Activated CD8-positive, alpha-beta T cell treated with anti-CD3 and anti-CD28 coated beads, Interleukin-2, amount 10 ng/mL, durations not matched to agents 7 days and 5 days (primary cell): ENCODE measurements at regions not wholly inside any gene's neighbourhood (a gene's known extent, or its start where the extent isn't known, plus 50 kb on each side); places are given as distances from the start of the nearest gene placed in this dataset.

Experiments used
- ATAC-seq: fragments of 150-1000 bp; cut with Tn5 transposase; one replicate; pipeline ENCODE4 v1.10.0; 2021; ENCODE audit warnings: moderate library complexity
- CTCF ChIA-PET: fragments of 350-600 bp; sonication (Branson Sonifier 250); formaldehyde crosslinking; loops from one replicate; lab custom pipeline; 2021; ENCODE audit warnings: antibody characterized with exemption; lab: Charles Lee
- POLR2A ChIA-PET: fragments of 350-600 bp; sonication (Branson Sonifier 250); formaldehyde crosslinking; loops from one replicate; lab custom pipeline; 2021; ENCODE audit warnings: antibody characterized with exemption; lab: Charles Lee
- DNase-seq: peaks from one replicate; pipeline ENCODE4 v3.0.0-alpha.2; 2020
- H3K27ac Mint-ChIP-seq: one replicate; pipeline ENCODE4 v1.8.0; 2021; ENCODE audit warnings: mild to moderate bottlenecking, mixed read lengths
- H3K27me3 Mint-ChIP-seq: one replicate; pipeline ENCODE4 v1.8.0; 2021; ENCODE audit warnings: low read depth, mixed read lengths
- H3K36me3 Mint-ChIP-seq: one replicate; pipeline ENCODE4 v1.8.0; 2021; ENCODE audit warnings: low read depth, mixed read lengths
- H3K4me1 Mint-ChIP-seq: one replicate; pipeline ENCODE4 v1.8.0; 2021; ENCODE audit warnings: low read depth, mixed read lengths
- H3K4me3 Mint-ChIP-seq: one replicate; pipeline ENCODE4 v1.8.0; 2021; ENCODE audit warnings: mild to moderate bottlenecking, mixed read lengths
- H3K9me3 Mint-ChIP-seq: one replicate; pipeline ENCODE4 v1.8.0; 2022; ENCODE audit warnings: mixed read lengths; ENCODE audit not compliant: insufficient read depth

DNA sequence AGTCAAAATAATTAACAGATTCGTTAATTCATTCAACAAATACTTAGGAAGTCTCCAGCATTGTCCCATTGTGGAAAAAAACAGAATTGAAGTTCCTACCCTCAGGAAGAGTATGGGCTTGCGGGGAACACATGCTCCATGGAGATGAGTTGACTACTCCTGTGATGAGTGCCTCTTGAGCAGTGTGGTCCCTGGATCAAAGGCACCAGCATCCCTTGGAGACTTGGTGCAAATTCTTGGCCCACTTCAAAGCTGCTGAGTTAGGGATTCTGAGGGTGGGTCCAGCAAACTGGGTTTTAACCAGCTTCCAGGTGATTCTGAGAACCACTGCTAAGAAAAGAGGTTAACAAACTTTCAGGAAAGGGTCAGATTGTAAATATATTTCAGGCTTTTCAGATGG is 361.6 kb downstream of the MYCN start:
- peaks cover 13% of the 10 kb centered on the region for H3K27me3 Mint-ChIP-seq
- no peaks in the 10 kb centered on the region for H3K36me3 Mint-ChIP-seq
- H3K4me1 Mint-ChIP-seq = peaks cover 6% of the 10 kb centered on the region

GRCh38 chr2:16298866-16299265 is 358.5 kb downstream of the MYCN start:
- H3K27ac Mint-ChIP-seq = no peak overlapping the region
- ChIA-PET POLR2A (no interaction called here), CTCF (no interaction called here)
- H3K36me3 Mint-ChIP-seq = no peaks in the 10 kb centered on the region
- H3K9me3 Mint-ChIP-seq = no peaks in the 10 kb centered on the region
- DNase-seq (no peak), ATAC-seq (no peak)
- H3K4me3 Mint-ChIP-seq = no peak overlapping the region
- peaks cover 6% of the 10 kb centered on the region for H3K4me1 Mint-ChIP-seq
- H3K27me3 Mint-ChIP-seq = peaks cover 5% of the 10 kb centered on the region

More for the DNA sequence above, 361.6 kb downstream of the MYCN start:
- no peaks in the 10 kb centered on the region for H3K9me3 Mint-ChIP-seq
- no peak for ATAC-seq
- no peak overlapping the region for H3K4me3 Mint-ChIP-seq
- no peak for DNase-seq
- CTCF ChIA-PET = no interaction called here
- POLR2A ChIA-PET = no interaction called here
- no peak overlapping the region for H3K27ac Mint-ChIP-seq

DNA sequence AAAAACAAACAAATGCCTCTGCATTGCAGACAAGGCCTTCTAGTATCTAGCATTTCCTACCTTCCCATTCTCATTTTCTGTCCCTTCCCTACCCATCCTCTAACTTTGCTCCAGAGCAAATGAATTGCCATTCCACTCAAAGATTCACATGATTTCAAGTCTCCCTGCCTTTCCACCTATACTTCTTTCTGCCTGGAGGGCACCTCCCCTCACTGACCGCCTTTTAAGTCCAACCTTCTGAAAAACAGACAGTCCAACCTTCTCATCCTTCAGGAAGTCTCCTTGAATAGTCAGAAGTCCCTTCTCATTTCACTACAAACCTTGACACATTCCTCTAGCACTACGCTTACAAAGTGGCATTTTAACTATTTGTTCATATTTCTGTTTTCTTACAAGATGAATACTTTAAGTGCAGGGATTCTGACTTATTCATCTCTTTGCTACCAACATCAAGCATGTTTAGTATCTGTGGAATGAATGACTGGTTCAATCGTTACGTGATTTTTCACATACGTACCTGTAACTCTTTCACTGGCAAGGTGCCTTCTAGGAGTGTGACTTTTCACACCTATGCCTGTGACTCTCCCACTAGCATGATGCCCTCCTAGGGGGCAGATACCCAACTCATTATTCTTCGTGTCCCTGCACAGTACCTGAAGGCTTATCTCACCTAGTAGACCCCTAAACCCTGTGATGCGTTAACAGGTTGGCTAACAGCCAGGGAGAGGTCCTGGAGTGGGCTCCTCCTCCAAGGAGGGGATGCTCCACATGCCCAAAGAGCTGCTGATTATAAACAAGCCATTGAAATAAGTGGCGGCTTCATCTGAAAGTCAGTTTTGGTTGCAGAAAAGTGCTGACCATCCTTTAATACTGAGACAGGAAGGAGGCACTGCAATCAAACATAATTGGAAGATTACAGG is 356.2 kb downstream of the MYCN start:
- H3K4me3 Mint-ChIP-seq = no peak overlapping the region
- H3K4me1 Mint-ChIP-seq = no peaks in the 10 kb centered on the region
- ATAC-seq (no peak), DNase-seq (no peak)
- CTCF ChIA-PET = no interaction called here
- no peaks in the 10 kb centered on the region for H3K9me3 Mint-ChIP-seq
- H3K27ac Mint-ChIP-seq = no peak overlapping the region
- no peaks in the 10 kb centered on the region for H3K36me3 Mint-ChIP-seq
- H3K27me3 Mint-ChIP-seq = peaks cover 3% of the 10 kb centered on the region
- POLR2A ChIA-PET = no interaction called here

DNA sequence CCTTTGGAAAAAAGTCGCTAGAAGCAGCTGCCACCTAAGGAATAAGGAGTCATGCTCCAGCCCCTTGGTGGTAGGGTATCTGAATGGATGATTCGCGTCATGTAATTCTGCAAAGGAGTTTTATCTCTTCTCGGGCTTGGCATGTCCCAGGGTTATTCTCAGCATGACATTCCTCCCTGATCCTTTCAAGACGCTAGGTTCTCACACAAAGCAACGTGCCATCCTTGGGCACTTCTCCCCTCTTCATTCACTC is 355.6 kb downstream of the MYCN start:
- no peak for DNase-seq
- Mint-ChIP-seq H3K4me3 (no peak overlapping the region), H3K4me1 (no peaks in the 10 kb centered on the region), H3K36me3 (no peaks in the 10 kb centered on the region), H3K9me3 (no peaks in the 10 kb centered on the region), H3K27ac (no peak overlapping the region), H3K27me3 (peaks cover 3% of the 10 kb centered on the region)
- ATAC-seq = no peak
- POLR2A ChIA-PET = no interaction called here
- CTCF ChIA-PET = no interaction called here

DNA sequence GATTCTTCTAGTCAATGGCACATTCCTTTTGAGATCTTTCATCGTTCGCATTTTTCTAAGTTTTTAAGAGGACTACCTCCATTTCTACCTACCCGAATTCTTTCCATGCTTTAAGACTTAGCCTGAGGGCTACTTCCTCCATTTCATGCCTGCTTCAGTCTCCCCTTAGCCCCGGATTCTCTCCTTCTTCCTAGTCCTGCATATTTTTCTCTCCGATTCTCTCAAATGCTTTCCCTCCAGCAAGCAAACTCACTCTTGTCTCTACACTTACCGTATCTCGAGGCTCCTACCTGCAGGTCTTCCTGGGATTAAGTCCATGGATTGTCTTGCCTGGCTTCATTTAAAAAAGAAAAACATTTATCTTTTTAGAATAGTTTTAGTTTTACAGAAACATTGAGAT is 354.4 kb downstream of the MYCN start:
- no peak overlapping the region for H3K27ac Mint-ChIP-seq
- H3K4me1 Mint-ChIP-seq = no peaks in the 10 kb centered on the region
- ChIA-PET CTCF (no interaction called here), POLR2A (no interaction called here)
- H3K9me3 Mint-ChIP-seq = no peaks in the 10 kb centered on the region
- no peak for DNase-seq
- H3K4me3 Mint-ChIP-seq = no peak overlapping the region
- ATAC-seq = no peak
- H3K36me3 Mint-ChIP-seq = no peaks in the 10 kb centered on the region
- H3K27me3 Mint-ChIP-seq = no peaks in the 10 kb centered on the region

GRCh38 chr2:16293871-16294270 is 353.5 kb downstream of the MYCN start:
- no peak overlapping the region for H3K4me3 Mint-ChIP-seq
- no peak overlapping the region for H3K27ac Mint-ChIP-seq
- ChIA-PET CTCF (no interaction called here), POLR2A (no interaction called here)
- H3K36me3 Mint-ChIP-seq = no peaks in the 10 kb centered on the region
- no peaks in the 10 kb centered on the region for H3K4me1 Mint-ChIP-seq
- H3K9me3 Mint-ChIP-seq = no peaks in the 10 kb centered on the region
- ATAC-seq (no peak), DNase-seq (no peak)
- no peaks in the 10 kb centered on the region for H3K27me3 Mint-ChIP-seq

DNA sequence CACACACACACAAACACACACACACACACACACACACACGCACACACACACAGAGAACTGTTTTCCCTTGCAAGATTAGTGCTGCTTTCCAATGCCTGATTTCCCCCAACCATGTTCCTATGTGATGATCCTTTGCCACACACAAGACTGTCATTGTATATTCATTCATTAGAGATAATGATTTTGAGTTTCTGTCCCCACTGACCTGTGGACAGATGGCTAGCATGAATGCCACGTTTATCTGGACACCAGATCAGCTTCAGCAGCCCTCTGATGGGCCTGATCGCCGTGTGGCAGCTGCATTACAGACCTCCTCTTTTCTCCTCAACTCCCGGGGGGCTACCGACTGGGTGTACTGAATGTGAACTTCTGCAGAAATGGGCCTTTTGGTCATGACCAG is 353.0 kb downstream of the MYCN start:
- Mint-ChIP-seq H3K9me3 (no peaks in the 10 kb centered on the region), H3K36me3 (no peaks in the 10 kb centered on the region), H3K27me3 (no peaks in the 10 kb centered on the region), H3K27ac (no peak overlapping the region), H3K4me1 (no peaks in the 10 kb centered on the region), H3K4me3 (no peak overlapping the region)
- no peak for ATAC-seq
- no peak for DNase-seq
- ChIA-PET POLR2A (no interaction called here), CTCF (no interaction called here)

- CTCF ChIA-PET = no interaction called here
- DNase-seq (no peak), ATAC-seq (no peak)
- H3K9me3 Mint-ChIP-seq = no peaks in the 10 kb centered on the region
- POLR2A ChIA-PET = no interaction called here
- H3K4me3 Mint-ChIP-seq = no peak overlapping the region
- H3K36me3 Mint-ChIP-seq = no peaks in the 10 kb centered on the region
- H3K4me1 Mint-ChIP-seq = no peaks in the 10 kb centered on the region
- no peak overlapping the region for H3K27ac Mint-ChIP-seq
- no peaks in the 10 kb centered on the region for H3K27me3 Mint-ChIP-seq
Observed at GRCh38 chr2:16291731-16292550, 351.6 kb downstream of the MYCN start.

GRCh38 chr2:16291226-16291625 is 350.9 kb downstream of the MYCN start:
- no peaks in the 10 kb centered on the region for H3K9me3 Mint-ChIP-seq
- H3K4me1 Mint-ChIP-seq = no peaks in the 10 kb centered on the region
- no peak overlapping the region for H3K27ac Mint-ChIP-seq
- ChIA-PET POLR2A (no interaction called here), CTCF (no interaction called here)
- no peak overlapping the region for H3K4me3 Mint-ChIP-seq
- no peaks in the 10 kb centered on the region for H3K27me3 Mint-ChIP-seq
- DNase-seq (no peak), ATAC-seq (no peak)
- H3K36me3 Mint-ChIP-seq = no peaks in the 10 kb centered on the region

DNA sequence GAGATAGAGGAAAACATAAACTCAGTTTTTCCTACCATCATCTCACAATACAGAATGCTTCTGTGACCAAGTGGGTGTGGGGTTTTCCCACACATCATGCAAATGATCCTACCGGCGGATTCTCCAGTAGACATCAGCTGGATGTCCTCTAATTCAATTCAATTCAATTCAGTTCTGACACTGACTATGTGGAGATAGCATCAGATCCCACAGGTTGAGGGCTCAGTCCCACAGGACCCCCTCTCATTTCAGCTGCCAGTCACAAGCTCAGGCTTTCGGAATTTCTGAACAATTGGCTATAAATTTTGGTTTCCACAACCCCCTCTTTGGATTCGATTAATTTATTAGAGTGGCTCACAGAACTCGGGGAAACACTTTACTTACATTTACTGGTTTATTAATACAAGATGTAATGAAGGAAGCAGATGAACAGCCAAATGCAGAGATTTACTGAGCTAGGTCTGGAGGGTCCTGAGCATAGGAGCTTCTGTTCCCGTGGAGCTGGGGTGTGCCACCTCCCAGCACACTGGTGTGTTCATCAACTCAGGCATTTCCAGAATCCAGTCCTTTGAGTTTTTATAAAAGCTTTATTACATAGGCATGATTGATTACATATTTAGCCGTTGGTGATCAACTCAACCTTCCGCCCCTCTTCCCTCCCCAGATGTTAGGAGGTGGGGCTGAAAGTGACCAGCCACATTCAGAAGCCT is 350.1 kb downstream of the MYCN start:
- Mint-ChIP-seq H3K4me3 (no peak overlapping the region), H3K4me1 (no peaks in the 10 kb centered on the region), H3K9me3 (no peaks in the 10 kb centered on the region), H3K36me3 (no peaks in the 10 kb centered on the region), H3K27ac (no peak overlapping the region), H3K27me3 (no peaks in the 10 kb centered on the region)
- ChIA-PET POLR2A (no interaction called here), CTCF (no interaction called here)
- DNase-seq (no peak), ATAC-seq (no peak)

DNA sequence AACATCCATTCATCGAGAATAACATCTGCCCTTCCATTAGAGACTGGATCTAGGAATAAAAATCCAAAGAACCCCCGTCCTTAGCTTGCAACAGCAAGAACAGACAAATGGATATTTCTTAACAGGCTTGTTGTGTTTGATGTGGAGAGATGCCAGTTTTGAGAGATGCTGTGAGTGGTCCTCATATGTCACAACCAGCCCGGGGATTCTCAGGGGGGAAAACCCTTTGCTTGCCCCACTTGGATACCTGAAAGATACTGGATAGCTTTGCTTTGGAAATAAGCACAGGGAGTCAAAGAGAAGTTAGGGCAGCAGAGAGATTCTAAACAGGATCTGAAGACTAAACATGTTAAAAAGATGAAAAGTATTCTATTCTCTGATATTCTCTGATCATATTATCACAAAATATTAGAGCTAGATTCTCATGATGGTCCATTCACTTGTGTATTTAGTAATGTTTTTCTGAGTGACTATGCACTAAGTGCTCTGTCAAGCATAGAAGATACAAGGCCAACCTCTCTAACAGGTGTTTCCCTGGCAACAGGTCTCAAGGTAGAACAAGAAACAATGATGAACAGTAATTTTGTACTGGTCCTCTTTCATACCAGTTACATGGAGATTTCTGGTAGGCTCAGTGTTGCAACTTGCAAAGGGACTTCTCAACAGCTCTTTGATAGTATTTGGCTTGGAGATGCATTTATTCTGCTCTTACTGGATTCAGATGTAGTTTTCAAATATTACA is 348.2 kb downstream of the MYCN start:
- ATAC-seq (no peak), DNase-seq (no peak)
- no peaks in the 10 kb centered on the region for H3K4me1 Mint-ChIP-seq
- no peaks in the 10 kb centered on the region for H3K36me3 Mint-ChIP-seq
- no peaks in the 10 kb centered on the region for H3K9me3 Mint-ChIP-seq
- no peaks in the 10 kb centered on the region for H3K27me3 Mint-ChIP-seq
- no peak overlapping the region for H3K4me3 Mint-ChIP-seq
- ChIA-PET CTCF (no interaction called here), POLR2A (no interaction called here)
- no peak overlapping the region for H3K27ac Mint-ChIP-seq
